GM12878 (cell line): ENCODE measurements at regions not wholly inside any gene's neighbourhood (a gene's known extent, or its start where the extent isn't known, plus 50 kb on each side); places are given as distances from the start of the nearest gene placed in this dataset.

Experiments used
- ATAC-seq: fragments of 200-7000 bp; cut with Tn5 transposase; 3 replicates; pipeline ENCODE4 v1.9.1; 2020; ENCODE audit warnings: mild to moderate bottlenecking, moderate library complexity
- BruUV-seq: library from RNA; stranded (reverse); fragments of 400-500 nt; replicated peaks from 2 replicates; lab custom pipeline; 2021; lab: Mats Ljungman, UMichigan
- CTCF ChIA-PET: fragments of 300-600 bp; sonication (Branson Sonifier 250); formaldehyde crosslinking; extraction: SDS; loops from one replicate; lab custom pipeline; 2021; ENCODE audit warnings: inconsistent platforms; lab: Yijun Ruan, JAX
- POLR2A ChIA-PET: fragments of 350-600 bp; formaldehyde crosslinking; extraction: SDS; loops from one replicate; lab custom pipeline; 2021; ENCODE audit warnings: inconsistent platforms; lab: Charles Lee
- RAD21 ChIA-PET: fragments of 300-600 bp; sonication (Branson Sonifier 250); formaldehyde crosslinking; loops from one replicate; lab custom pipeline; 2023; ENCODE audit warnings: antibody characterized with exemption; ENCODE audit not compliant: unreplicated experiment; lab: Charles Lee
- SMC1A ChIA-PET: fragments of 300-600 bp; sonication (Branson Sonifier 250); formaldehyde crosslinking; loops from one replicate; lab custom pipeline; 2023; ENCODE audit not compliant: unreplicated experiment, uncharacterized antibody; lab: Charles Lee
- DNase-seq: peaks from one replicate; pipeline ENCODE4 v3.0.0-alpha.2; 2011; ENCODE audit warnings: low read depth, low spot score
- FAIRE-seq: peaks from 3 replicates; lab custom pipeline; 2011; peaks lifted over from hg19 to GRCh38; lab: Jason Lieb, UNC
- H2AFZ ChIP-seq: 2 replicates; pipeline ENCODE4 v1.6.0; 2011; ENCODE audit warnings: low read depth, low read length, control low read depth; ENCODE audit not compliant: control insufficient read depth
- H3K27ac ChIP-seq: 2 replicates; pipeline ENCODE4 v1.5.1; 2011; ENCODE audit warnings: control low read depth; ENCODE audit not compliant: control insufficient read depth, insufficient read depth
- H3K27me3 ChIP-seq, 2 experiments: replicated peaks in 1 of 2; 2 replicates each; pipeline versions ENCODE4 v1.6.0 to v1.6.1; 2011; ENCODE audit warnings: low read length in 1 of 2; ENCODE audit not compliant: control insufficient read depth in 2 of 2, insufficient read depth in 2 of 2
- H3K36me3 ChIP-seq, 2 experiments: 2 replicates each; pipeline ENCODE4 v1.5.1; 2011; ENCODE audit warnings: low read length in 1 of 2; ENCODE audit not compliant: control insufficient read depth in 2 of 2, insufficient read depth in 2 of 2
- H3K4me1 ChIP-seq: 2 replicates; pipeline ENCODE4 v1.6.1; 2011; ENCODE audit warnings: mild to moderate bottlenecking, low read length, moderate library complexity, mixed read lengths; ENCODE audit not compliant: control insufficient read depth, insufficient read depth
- H3K4me2 ChIP-seq: 2 replicates; pipeline ENCODE4 v1.6.0; 2011; ENCODE audit warnings: control low read depth; ENCODE audit not compliant: control insufficient read depth, insufficient read depth
- H3K4me3 ChIP-seq: fragments of 200-600 bp; sonication (generic); 2 replicates; pipeline ENCODE4 v1.5.1; 2016
- H3K79me2 ChIP-seq: 2 replicates; pipeline ENCODE4 v1.6.0; 2011; ENCODE audit warnings: low read length; ENCODE audit not compliant: control insufficient read depth, insufficient read depth
- H3K9ac ChIP-seq: 2 replicates; pipeline ENCODE4 v1.8.0; 2011; ENCODE audit warnings: low read length, control low read depth, mixed read lengths; ENCODE audit not compliant: control insufficient read depth, insufficient read depth
- H3K9me3 ChIP-seq: replicated peaks from 3 replicates; pipeline ENCODE4 v1.5.1; 2011; ENCODE audit warnings: mild to moderate bottlenecking, low read length; ENCODE audit not compliant: control insufficient read depth, insufficient read depth
- H4K20me1 ChIP-seq: 2 replicates; pipeline ENCODE4 v1.6.0; 2011; ENCODE audit not compliant: control insufficient read depth, insufficient read depth
- ATF3 ChIP-seq: IDR thresholded peaks from 2 replicates; pipeline ENCODE4 v1.6.1; 2011; ENCODE audit warnings: low read depth, mild to moderate bottlenecking, low read length, moderate library complexity, borderline replicate concordance; ENCODE audit errors: extremely low read depth
- BHLHE40 ChIP-seq, 2 experiments: fragments of 450-650 bp in 1 of 2; IDR thresholded peaks; 2 replicates each; pipeline ENCODE4 v1.6.1; 2011 to 2017; ENCODE audit warnings: low read depth in 2 of 2, borderline replicate concordance in 1 of 2, improper control_type of control experiment in 1 of 2, low read length in 1 of 2, mild to moderate bottlenecking in 1 of 2
- CHD1 ChIP-seq: IDR thresholded peaks from 2 replicates; pipeline ENCODE4 v1.6.1; 2012; ENCODE audit warnings: low read depth, low read length, improper control_type of control experiment
- CREB1 ChIP-seq: IDR thresholded peaks from 2 replicates; pipeline ENCODE4 v1.6.1; 2012; ENCODE audit warnings: low read depth, mild to moderate bottlenecking, inconsistent platforms
- EGR1 ChIP-seq, 2 experiments: IDR thresholded peaks; 1 replicate in 1 of 2; 2 replicates in 1 of 2; pipeline ENCODE4 v1.6.1; 2011 to 2012; ENCODE audit warnings: low read depth in 2 of 2, low read length in 2 of 2, borderline replicate concordance in 1 of 2, mild to moderate bottlenecking in 1 of 2, moderate library complexity in 1 of 2
- EZH2 ChIP-seq: IDR thresholded peaks from 2 replicates; pipeline ENCODE4 v1.6.1; 2012; ENCODE audit warnings: low read depth, mild to moderate bottlenecking, control low read depth, inconsistent platforms, low read length, borderline replicate concordance; ENCODE audit not compliant: control insufficient read depth
- FOXK2 ChIP-seq: fragments of 450-650 bp; IDR thresholded peaks from 2 replicates; pipeline ENCODE4 v1.6.1; 2017; ENCODE audit warnings: mild to moderate bottlenecking, moderate library complexity
- GABPA ChIP-seq: IDR thresholded peaks from 2 replicates; pipeline ENCODE4 v1.6.1; 2014; ENCODE audit warnings: antibody characterized with exemption, low read depth, mild to moderate bottlenecking, inconsistent platforms
- HCFC1 ChIP-seq: fragments of 150-350 bp; IDR thresholded peaks from 2 replicates; pipeline ENCODE4 v1.6.1; 2014; ENCODE audit warnings: low read length
- HDAC6 ChIP-seq: fragments of 200-600 bp; sonication (generic); IDR thresholded peaks from one replicate; pipeline ENCODE4 v1.8.0; 2017; ENCODE audit warnings: antibody characterized with exemption; ENCODE audit not compliant: unreplicated experiment
- IRF4 ChIP-seq: IDR thresholded peaks from 2 replicates; pipeline ENCODE4 v1.6.1; 2011; ENCODE audit warnings: low read depth, low read length
- JUND ChIP-seq: IDR thresholded peaks from 2 replicates; pipeline ENCODE4 v1.6.1; 2012; ENCODE audit warnings: low read depth, mild to moderate bottlenecking, low read length, improper control_type of control experiment, moderate library complexity
- KDM1A ChIP-seq: fragments of 200-600 bp; sonication (generic); IDR thresholded peaks from 2 replicates; pipeline ENCODE4 v1.6.1; 2016; ENCODE audit warnings: borderline replicate concordance
- KLF5 ChIP-seq: fragments of 450-650 bp; IDR thresholded peaks from 2 replicates; pipeline ENCODE4 v1.6.1; 2014; ENCODE audit warnings: mild to moderate bottlenecking; ENCODE audit not compliant: partially characterized antibody
- MTA2 ChIP-seq: fragments of 450-650 bp; IDR thresholded peaks from 2 replicates; pipeline ENCODE4 v1.6.1; 2016; ENCODE audit warnings: low read depth, mild to moderate bottlenecking, moderate library complexity
- MYB ChIP-seq: fragments of 150-350 bp; IDR thresholded peaks from 2 replicates; pipeline ENCODE4 v1.6.1; 2014; ENCODE audit warnings: mild to moderate bottlenecking, low read depth, low read length, borderline replicate concordance
- TCF12 ChIP-seq: IDR thresholded peaks from 2 replicates; pipeline ENCODE4 v1.6.1; 2011; ENCODE audit warnings: low read depth, mild to moderate bottlenecking, low read length
- ZBED1 ChIP-seq: IDR thresholded peaks from 2 replicates; pipeline ENCODE4 v1.6.1; 2016; ENCODE audit warnings: borderline replicate concordance
- ZNF622 ChIP-seq: fragments of 450-650 bp; IDR thresholded peaks from 2 replicates; pipeline ENCODE4 v1.6.1; 2017; ENCODE audit warnings: mild to moderate bottlenecking, inconsistent platforms
- WGBS: methylation state at CpG from one replicate; pipeline ENCODE4 v1.1.6; 2016; ENCODE audit warnings: low lambda C conversion rate; ENCODE audit not compliant: insufficient replicate concordance, insufficient coverage; ENCODE audit errors: missing lambda C conversion rate; 5-methylcytosine and 5-hydroxymethylcytosine counted together
- in situ Hi-C: fragments of 300-500 bp; cut with MboI; formaldehyde crosslinking; loops from 9 replicates; pipeline ENCODE4 v1.14.3; 2018; ENCODE audit warnings: mixed read lengths
- intact Hi-C: fragments of 100-400 bp; cut with micrococcal nuclease; formaldehyde crosslinking; loops from one replicate; pipeline ENCODE4 v1.14.2; 2022; ENCODE audit not compliant: unreplicated experiment

DNA sequence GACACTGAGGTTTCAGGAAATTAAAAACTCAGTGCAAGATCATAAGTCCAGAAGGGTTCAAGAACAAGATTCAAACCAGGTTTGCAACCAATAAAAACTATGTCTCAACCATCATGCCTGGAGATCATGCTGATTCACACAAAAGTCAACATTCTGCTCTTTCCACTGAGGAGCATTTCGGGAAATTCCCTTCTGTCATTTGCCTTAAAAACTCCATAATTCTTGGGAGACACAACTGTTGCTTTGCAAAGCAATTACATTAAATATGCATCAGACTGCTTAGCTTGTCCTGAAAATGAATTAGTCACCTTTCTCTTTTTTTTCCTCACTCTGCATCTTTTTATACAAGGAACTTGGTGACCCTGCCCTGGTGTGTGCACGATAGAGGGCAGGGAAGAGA is 275.9 kb upstream of the ZNF462 start:
- Histone ChIP-seq H4K20me1 (no peaks in the 10 kb centered on the region), H3K4me2 (no peak overlapping the region), H3K9me3 (no peaks in the 10 kb centered on the region; the same call in 2 of the 3 replicates), H3K4me1 (no peaks in the 10 kb centered on the region), H3K79me2 (no peaks in the 10 kb centered on the region), H3K27me3 (no peaks in the 10 kb centered on the region), H3K4me3 (no peak overlapping the region), H3K36me3 (no peaks in the 10 kb centered on the region), H2AFZ (no peak overlapping the region), H3K9ac (no peak overlapping the region), H3K27ac (no peak overlapping the region)
- ChIA-PET CTCF (no interaction called here), POLR2A (no interaction called here), RAD21 (no interaction called here), SMC1A (no interaction called here)
- ATAC-seq = no peak
- intact Hi-C loops = no loop called here
- in situ Hi-C loops = no loop called here
- DNase-seq = no peak
- 11% methylated on average over 2 of the region's 2 CpGs for WGBS
- TF ChIP-seq HDAC6 (no peak), BHLHE40 (IDR thresholded peaks at IDR 0.05; ENCODE audit: borderline replicate concordance in 1 of 2, low read depth in 2 of 2, low read length in 1 of 2) (no peak), JUND (no peak), KDM1A (no peak), CHD1 (no peak), MYB (no peak), TCF12 (no peak), HCFC1 (no peak), FOXK2 (no peak), ZNF622 (no peak), IRF4 (no peak), MTA2 (no peak), EZH2 (no peak), GABPA (no peak), KLF5 (no peak), ATF3 (no peak), CREB1 (no peak), ZBED1 (no peak), EGR1 (IDR thresholded peaks at IDR 0.05; ENCODE audit: borderline replicate concordance in 1 of 2, low read depth in 2 of 2, low read length in 2 of 2) (no peak)
- BruUV-seq = no TSS peak
- FAIRE-seq = no peak
